Calu3 (cell line): ENCODE measurements at regions not wholly inside any gene's neighbourhood (a gene's known extent, or its start where the extent isn't known, plus 50 kb on each side); places are given as distances from the start of the nearest gene placed in this dataset.

ENCODE experiments used
- BruUV-seq: library from RNA; stranded (reverse); fragments of 400-500 nt; replicated peaks from 2 replicates; lab custom pipeline; 2021; lab: Mats Ljungman, UMichigan
- CTCF ChIA-PET: fragments of 300-600 bp; sonication (Branson Sonifier 250); formaldehyde crosslinking; loops from one replicate; lab custom pipeline; 2022; ENCODE audit warnings: antibody characterized with exemption; lab: Charles Lee
- DNase-seq: peaks from one replicate; pipeline ENCODE4 v3.0.0; 2022
- H3K27ac Mint-ChIP-seq: one replicate; pipeline ENCODE4 v1.8.0; 2022; ENCODE audit warnings: mixed read lengths; ENCODE audit not compliant: unreplicated experiment
- H3K27me3 Mint-ChIP-seq: one replicate; pipeline ENCODE4 v1.8.0; 2022; ENCODE audit warnings: mixed read lengths; ENCODE audit not compliant: unreplicated experiment
- H3K36me3 Mint-ChIP-seq: one replicate; pipeline ENCODE4 v1.8.0; 2022; ENCODE audit warnings: mild to moderate bottlenecking, moderate library complexity, mixed read lengths; ENCODE audit not compliant: insufficient read depth, unreplicated experiment
- H3K4me1 Mint-ChIP-seq: one replicate; pipeline ENCODE4 v1.8.0; 2022; ENCODE audit warnings: mild to moderate bottlenecking, low read depth, mixed read lengths; ENCODE audit not compliant: unreplicated experiment
- H3K4me3 Mint-ChIP-seq: one replicate; pipeline ENCODE4 v1.8.0; 2022; ENCODE audit warnings: mild to moderate bottlenecking, low read depth, moderate library complexity, mixed read lengths; ENCODE audit not compliant: unreplicated experiment
- H3K9me3 Mint-ChIP-seq: one replicate; pipeline ENCODE4 v1.8.0; 2022; ENCODE audit warnings: low read depth, mixed read lengths; ENCODE audit not compliant: unreplicated experiment
- CTCF ChIP-seq: fragments of 200-600 bp; IDR thresholded peaks from one replicate; pipeline ENCODE4 v1.8.0; 2022; ENCODE audit warnings: antibody characterized with exemption; ENCODE audit not compliant: unreplicated experiment
- intact Hi-C: fragments of 100-400 bp; cut with micrococcal nuclease; formaldehyde crosslinking; loops from one replicate; pipeline ENCODE4 v1.10.0; 2022; ENCODE audit not compliant: unreplicated experiment

- no peaks in the 10 kb centered on the region for H3K27me3 Mint-ChIP-seq
- H3K4me1 Mint-ChIP-seq, result no peaks in the 10 kb centered on the region
- no peak overlapping the region for H3K4me3 Mint-ChIP-seq
- no peaks in the 10 kb centered on the region for H3K36me3 Mint-ChIP-seq
- no peak for TF ChIP-seq CTCF
- DNase-seq, result no peak
- CTCF ChIA-PET, result no interaction called here
- no peak overlapping the region for H3K27ac Mint-ChIP-seq
- H3K9me3 Mint-ChIP-seq, result peaks cover 4% of the 10 kb centered on the region
- intact Hi-C loops, result no loop called here
- BruUV-seq, result no TSS peak
Measured at GRCh38 chr12:5206401-5207175, 162.9 kb downstream of the KCNA5 start.

GRCh38 chr12:5210179-5210922, 166.7 kb downstream of the KCNA5 start:
- H3K4me1 Mint-ChIP-seq, result no peaks in the 10 kb centered on the region
- peaks cover 9% of the 10 kb centered on the region for H3K9me3 Mint-ChIP-seq
- H3K27me3 Mint-ChIP-seq, result no peaks in the 10 kb centered on the region
- no peak for DNase-seq
- H3K4me3 Mint-ChIP-seq, result no peak overlapping the region
- no peak overlapping the region for H3K27ac Mint-ChIP-seq
- CTCF ChIA-PET, result no interaction called here
- intact Hi-C loops, result no loop called here
- BruUV-seq, result no TSS peak
- no peak for TF ChIP-seq CTCF
- no peaks in the 10 kb centered on the region for H3K36me3 Mint-ChIP-seq

GRCh38 chr12:5210923-5211290, 167.2 kb downstream of the KCNA5 start:
- Mint-ChIP-seq H3K4me1 (no peaks in the 10 kb centered on the region), H3K27ac (no peak overlapping the region), H3K9me3 (peaks cover 9% of the 10 kb centered on the region), H3K4me3 (no peak overlapping the region), H3K36me3 (no peaks in the 10 kb centered on the region), H3K27me3 (no peaks in the 10 kb centered on the region)
- CTCF ChIA-PET, result no interaction called here
- TF ChIP-seq CTCF, result no peak
- no peak for DNase-seq
- BruUV-seq, result no TSS peak
- intact Hi-C loops, result no loop called here

GRCh38 chr12:5213336-5213735, 169.7 kb downstream of the KCNA5 start:
- no peaks in the 10 kb centered on the region for H3K27me3 Mint-ChIP-seq

More at GRCh38 chr12:5213336-5213735, 169.7 kb downstream of the KCNA5 start:
- BruUV-seq, result no TSS peak
- peaks cover 9% of the 10 kb centered on the region for H3K9me3 Mint-ChIP-seq
- CTCF ChIA-PET, result no interaction called here
- H3K4me1 Mint-ChIP-seq, result no peaks in the 10 kb centered on the region
- intact Hi-C loops, result no loop called here
- TF ChIP-seq CTCF, result no peak
- no peaks in the 10 kb centered on the region for H3K36me3 Mint-ChIP-seq
- DNase-seq, result no peak
- H3K27ac Mint-ChIP-seq, result no peak overlapping the region
- no peak overlapping the region for H3K4me3 Mint-ChIP-seq
